GM10266 (cell line): ENCODE measurements at regions not wholly inside any gene's neighbourhood (a gene's known extent, or its start where the extent isn't known, plus 50 kb on each side); places are given as distances from the start of the nearest gene placed in this dataset.

Experiments
- DNase-seq: peaks from one replicate; pipeline ENCODE4 v3.0.0; 2012; ENCODE audit errors: extremely low spot score
- CTCF ChIP-seq: IDR thresholded peaks from 2 replicates; pipeline ENCODE4 v1.5.1; 2012; ENCODE audit warnings: mild to moderate bottlenecking, low read depth; ENCODE audit not compliant: control insufficient read depth, insufficient read depth; ENCODE audit errors: missing control alignments

DNA sequence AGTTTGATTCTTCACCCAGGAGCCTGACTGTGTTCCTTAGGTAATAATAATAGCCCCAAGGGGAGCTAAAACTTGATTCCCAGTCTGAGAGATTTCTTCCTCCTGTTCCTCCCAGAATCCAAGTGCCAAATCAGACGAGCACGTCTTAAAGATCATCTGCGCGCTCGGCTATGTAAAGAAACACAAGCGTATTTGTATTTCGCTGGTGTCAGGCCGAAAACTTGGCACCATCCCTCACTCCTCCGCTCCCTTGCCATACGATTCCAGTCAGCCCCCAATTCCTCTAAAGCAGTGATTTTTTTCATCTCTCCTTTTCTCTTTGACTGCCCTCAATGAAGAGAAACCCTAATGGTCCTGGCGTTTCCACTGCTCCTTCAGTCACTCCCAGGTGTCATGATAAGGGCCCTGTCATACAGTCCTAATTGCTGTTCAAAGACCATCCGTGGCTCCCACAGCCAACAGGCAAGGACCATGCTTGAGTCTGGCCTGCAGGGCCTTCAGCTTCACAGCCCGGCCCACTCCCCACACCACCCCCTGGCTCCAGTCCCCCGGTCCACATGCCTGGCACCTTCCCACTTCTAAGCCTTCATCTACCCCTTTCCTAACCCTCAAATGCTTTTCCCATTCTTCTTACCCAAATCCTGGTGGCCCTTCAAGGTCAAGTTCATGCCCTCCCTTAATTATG is 130.8 kb upstream of the ID2 start:
- no peak for TF ChIP-seq CTCF
- no peak for DNase-seq

DNA sequence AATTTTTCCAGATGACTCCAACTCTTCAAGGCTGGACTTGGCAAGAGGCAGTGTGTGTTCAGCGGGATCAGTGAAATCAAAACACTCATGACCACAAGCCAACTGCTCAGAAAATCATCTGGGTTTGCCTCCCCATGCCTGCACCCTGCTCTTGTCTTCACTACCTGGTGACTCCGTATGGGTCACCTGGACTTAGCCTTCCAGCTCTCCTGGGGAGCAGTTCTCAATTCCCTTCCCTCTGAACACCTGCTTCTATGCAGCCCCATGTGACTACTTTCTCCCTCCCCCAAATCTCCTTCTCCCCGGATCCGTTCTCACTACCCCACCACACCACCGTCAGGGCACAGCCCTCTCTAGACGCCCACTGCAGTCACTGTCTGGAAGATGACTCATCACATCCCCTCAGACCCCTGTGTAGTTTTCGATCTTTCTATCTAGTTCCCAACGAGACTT is 130.2 kb upstream of the ID2 start:
- DNase-seq = peak; percentile 41
- TF ChIP-seq CTCF = no peak

DNA sequence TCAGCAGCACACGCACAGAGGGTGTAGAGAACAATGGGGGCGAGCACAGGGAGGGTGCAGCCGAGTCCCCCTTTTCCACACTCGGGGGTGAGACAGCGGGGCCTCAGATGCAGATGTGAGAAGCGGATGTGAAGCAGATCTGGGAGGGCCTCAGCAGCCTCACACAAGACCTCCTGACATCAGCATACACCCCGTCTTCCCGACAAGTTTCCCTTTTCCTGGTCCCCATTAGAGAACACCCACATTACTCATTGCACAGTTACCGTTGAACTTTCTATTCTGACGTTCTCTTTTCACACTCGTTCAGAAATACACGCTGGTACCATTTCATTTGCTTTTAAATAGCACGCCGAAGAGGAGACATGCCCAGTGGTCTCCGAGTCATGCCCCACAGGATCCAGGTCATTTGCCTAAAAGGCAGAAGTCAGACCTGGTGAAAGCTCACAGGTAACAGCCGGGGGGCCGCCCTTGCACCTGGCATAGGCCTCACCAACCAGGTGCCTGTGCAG is 129.5 kb upstream of the ID2 start:
- peak; percentile 39 for DNase-seq
- TF ChIP-seq CTCF = no peak

DNA sequence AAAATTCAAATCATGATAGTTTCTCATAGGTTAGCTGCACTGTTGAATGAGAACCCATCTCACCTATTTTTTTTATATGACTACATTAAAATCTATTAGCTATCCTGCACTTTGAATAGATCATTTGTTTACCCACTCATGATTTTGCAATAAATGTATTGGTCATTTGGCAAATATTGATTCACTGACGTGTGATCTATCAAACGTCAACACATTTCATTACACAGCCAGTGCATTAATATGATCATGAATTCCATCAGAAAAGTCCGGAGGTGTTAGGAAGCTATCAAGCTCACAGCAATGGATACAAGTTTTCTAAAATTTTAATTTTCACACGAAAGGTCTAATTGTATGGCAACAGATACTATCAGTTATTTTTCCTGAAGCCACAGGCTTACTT is 128.2 kb upstream of the ID2 start:
- DNase-seq = no peak
- TF ChIP-seq CTCF = no peak

DNA sequence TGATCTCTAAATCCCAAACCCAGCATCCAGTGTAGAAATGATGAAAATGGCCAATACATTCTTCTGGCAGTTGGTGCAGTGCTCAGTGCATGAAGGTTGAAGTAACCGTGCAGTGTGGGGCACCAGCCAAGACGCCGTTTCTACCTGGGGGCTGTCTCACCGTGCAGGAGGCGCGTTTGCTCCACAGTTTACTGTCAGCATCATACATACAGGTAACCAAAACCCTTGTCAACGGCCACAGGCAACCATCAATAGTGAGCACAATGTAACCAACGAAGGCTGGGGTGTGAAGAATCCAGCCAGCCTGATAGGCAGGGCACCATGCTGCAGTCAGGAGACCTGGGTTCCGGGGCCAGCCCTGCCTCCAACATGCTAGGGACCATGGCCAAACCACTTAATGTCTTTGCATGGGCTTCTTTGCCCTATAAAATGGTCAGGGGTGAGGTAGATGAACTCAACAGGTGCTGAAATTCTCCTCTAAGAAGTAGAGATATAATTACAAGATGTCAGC is 127.5 kb upstream of the ID2 start:
- no peak for TF ChIP-seq CTCF
- DNase-seq = no peak

GRCh38 chr2:8555543-8555942 is 126.3 kb upstream of the ID2 start:
- DNase-seq = no peak
- TF ChIP-seq CTCF = no peak

GRCh38 chr2:8558096-8558495 is 123.8 kb upstream of the ID2 start:
- no peak for DNase-seq
- no peak for TF ChIP-seq CTCF
